Body of pancreas (tissue), 4 donors: ENCODE measurements at regions not wholly inside any gene's neighbourhood (a gene's known extent, or its start where the extent isn't known, plus 50 kb on each side); places are given as distances from the start of the nearest gene placed in this dataset.

ENCODE experiments used
- CTCF ChIP-seq, 7 experiments: fragments of 450-650 bp in 4 of 7; fragments of 200-600 bp in 3 of 7; sonication (generic) in 3 of 7; IDR thresholded peaks; one replicate each; pipeline ENCODE4 v1.5.1; 2016 to 2019; ENCODE audit warnings: antibody characterized with exemption in 7 of 7
- POLR2A ChIP-seq, 3 donors: fragments of 450-650 bp; IDR thresholded peaks; one replicate each; pipeline ENCODE4 v1.6.1; 2016; ENCODE audit warnings: antibody characterized with exemption in 3 of 3, mild to moderate bottlenecking in 2 of 3

GRCh38 chrX:107504006-107504405, 54.6 kb downstream of the FRMPD3 start:
- TF ChIP-seq CTCF (IDR thresholded peaks at IDR 0.05) (no peak), POLR2A (IDR thresholded peaks at IDR 0.05) (no peak)
